Neural cell (in vitro differentiated cells): ENCODE measurements at regions not wholly inside any gene's neighbourhood (a gene's known extent, or its start where the extent isn't known, plus 50 kb on each side); places are given as distances from the start of the nearest gene placed in this dataset.

Experiments used
- H2AFZ ChIP-seq: fragments of 200-600, 300-800 bp; sonication (generic), shearing (Covaris generic); 2 replicates; pipeline ENCODE4 v1.6.0; 2014; ENCODE audit warnings: low read depth, mild to moderate bottlenecking, antibody characterized with exemption, low read length, moderate library complexity
- H3F3A ChIP-seq: fragments of 200-600 bp; shearing (Covaris generic); 2 replicates; pipeline ENCODE4 v1.6.1; 2016; ENCODE audit warnings: mild to moderate bottlenecking, moderate library complexity, mixed read lengths, antibody characterized with exemption, low read length; ENCODE audit not compliant: insufficient read depth, poor library complexity, severe bottlenecking
- H3K27ac ChIP-seq: fragments of 200-600, 300-800 bp; sonication (generic), shearing (Covaris generic); 2 replicates; pipeline ENCODE4 v1.5.1; 2014; ENCODE audit warnings: mild to moderate bottlenecking, low read length, moderate library complexity
- H3K27me3 ChIP-seq: fragments of 300-800, 200-600 bp; sonication (generic), shearing (Covaris generic); 2 replicates; pipeline ENCODE4 v1.6.0; 2014; ENCODE audit warnings: mild to moderate bottlenecking, low read depth, low read length, moderate library complexity; ENCODE audit not compliant: insufficient read depth
- H3K36me3 ChIP-seq: fragments of 300-800, 200-600 bp; sonication (generic), shearing (Covaris generic); 2 replicates; pipeline ENCODE4 v1.5.1; 2014; ENCODE audit warnings: mild to moderate bottlenecking, antibody characterized with exemption, low read length, moderate library complexity; ENCODE audit not compliant: insufficient read depth
- H3K4me2 ChIP-seq: fragments of 300-800, 200-600 bp; sonication (generic), shearing (Covaris generic); 2 replicates; pipeline ENCODE4 v1.6.0; 2014; ENCODE audit warnings: mild to moderate bottlenecking, low read length
- H3K4me3 ChIP-seq: fragments of 300-800, 200-600 bp; sonication (generic), shearing (Covaris generic); 2 replicates; pipeline ENCODE4 v1.5.1; 2014; ENCODE audit warnings: mild to moderate bottlenecking, low read length, moderate library complexity
- H3K79me2 ChIP-seq: fragments of 200-600 bp; shearing (Covaris generic); replicated peaks from 2 replicates; pipeline ENCODE4 v1.6.0; 2014; ENCODE audit warnings: mild to moderate bottlenecking, low read length, moderate library complexity; ENCODE audit not compliant: insufficient read depth
- H3K9ac ChIP-seq: fragments of 300-800, 200-600 bp; sonication (generic), shearing (Covaris generic); 2 replicates; pipeline ENCODE4 v1.6.1; 2016; ENCODE audit warnings: mild to moderate bottlenecking, low read length, mixed read lengths
- H3K9me2 ChIP-seq: fragments of 200-600 bp; shearing (Covaris generic); 2 replicates; pipeline ENCODE4 v1.6.1; 2016; ENCODE audit warnings: mild to moderate bottlenecking, low read length, mixed read lengths; ENCODE audit not compliant: insufficient read depth
- H3K9me3 ChIP-seq: fragments of 200-600, 300-800 bp; sonication (generic), shearing (Covaris generic); 2 replicates; pipeline ENCODE4 v1.6.1; 2016; ENCODE audit warnings: mild to moderate bottlenecking, mixed run types, low read length, moderate library complexity, mixed read lengths
- H4K20me1 ChIP-seq: fragments of 200-600 bp; shearing (Covaris generic); 2 replicates; pipeline ENCODE4 v1.6.1; 2016; ENCODE audit warnings: mild to moderate bottlenecking, mixed run types; ENCODE audit not compliant: insufficient read depth
- CTCF ChIP-seq: fragments of 450-650 bp; IDR thresholded peaks from 2 replicates; pipeline ENCODE4 v1.5.1; 2014; ENCODE audit warnings: antibody characterized with exemption, mild to moderate bottlenecking, moderate library complexity; ENCODE audit not compliant: poor library complexity, severe bottlenecking
- EP300 ChIP-seq: fragments of 450-650 bp; conservative IDR thresholded peaks from 2 replicates; pipeline ENCODE4 v1.6.1; 2014; ENCODE audit warnings: antibody characterized with exemption, mild to moderate bottlenecking, moderate library complexity; ENCODE audit not compliant: poor library complexity, severe bottlenecking
- EZH2 ChIP-seq: fragments of 200-600, 300-800 bp; shearing (Covaris generic), sonication (generic); IDR thresholded peaks from 2 replicates; pipeline ENCODE4 v1.6.1; 2014; ENCODE audit warnings: antibody characterized with exemption, low read length, borderline replicate concordance, mild to moderate bottlenecking; ENCODE audit not compliant: insufficient read depth, poor library complexity, severe bottlenecking
- MXI1 ChIP-seq: fragments of 450-650 bp; conservative IDR thresholded peaks from 2 replicates; pipeline ENCODE4 v1.6.1; 2014; ENCODE audit warnings: antibody characterized with exemption, mild to moderate bottlenecking; ENCODE audit not compliant: poor library complexity, severe bottlenecking
- POLR2AphosphoS5 ChIP-seq: IDR thresholded peaks from 2 replicates; pipeline ENCODE4 v1.6.1; 2012
- RAD21 ChIP-seq: fragments of 450-650 bp; conservative IDR thresholded peaks from 2 replicates; pipeline ENCODE4 v1.6.1; 2014; ENCODE audit warnings: antibody characterized with exemption, mild to moderate bottlenecking, moderate library complexity
- REST ChIP-seq: IDR thresholded peaks from 2 replicates; pipeline ENCODE4 v1.6.1; 2012; ENCODE audit warnings: borderline replicate concordance
- SMC3 ChIP-seq: fragments of 450-650 bp; conservative IDR thresholded peaks from 2 replicates; pipeline ENCODE4 v1.6.1; 2014; ENCODE audit warnings: antibody characterized with exemption, mild to moderate bottlenecking, moderate library complexity; ENCODE audit not compliant: poor library complexity
- TAF1 ChIP-seq: IDR thresholded peaks from 2 replicates; pipeline ENCODE4 v1.6.1; 2012; ENCODE audit warnings: low read depth

- Histone ChIP-seq H3K79me2 (no peaks in the 10 kb centered on the region), H3K9me3 (no peaks in the 10 kb centered on the region), H3K27me3 (no peaks in the 10 kb centered on the region)
Observed at GRCh38 chr2:120422465-120423160, 76.7 kb downstream of the INHBB start.

GRCh38 chr2:120423167-120423943 lies 77.4 kb downstream of the INHBB start:
- TF ChIP-seq EP300, result no peak
- no peak for TF ChIP-seq CTCF
- no peak for TF ChIP-seq TAF1
- no peak for TF ChIP-seq REST
- no peak for TF ChIP-seq RAD21
- TF ChIP-seq POLR2AphosphoS5, result no peak
- TF ChIP-seq MXI1, result no peak
- no peak for TF ChIP-seq SMC3
- no peak for TF ChIP-seq EZH2
- Histone ChIP-seq H4K20me1 (no peaks in the 10 kb centered on the region), H3K9ac (no peak overlapping the region), H3K79me2 (no peaks in the 10 kb centered on the region), H3K9me3 (no peaks in the 10 kb centered on the region), H3K36me3 (no peaks in the 10 kb centered on the region), H3F3A (no peaks in the 10 kb centered on the region), H2AFZ (no peak overlapping the region), H3K27me3 (no peaks in the 10 kb centered on the region), H3K9me2 (no peaks in the 10 kb centered on the region), H3K27ac (no peak overlapping the region), H3K4me2 (no peak overlapping the region), H3K4me3 (no peak overlapping the region)

More at GRCh38 chr2:120422465-120423160, 76.7 kb downstream of the INHBB start:
- H3K9me2 ChIP-seq, result no peaks in the 10 kb centered on the region
- TF ChIP-seq POLR2AphosphoS5 (no peak), CTCF (no peak)
- no peak overlapping the region for H3K4me3 ChIP-seq
- H3K27ac ChIP-seq, result no peak overlapping the region
- no peaks in the 10 kb centered on the region for H3K36me3 ChIP-seq
- no peak overlapping the region for H3K9ac ChIP-seq
- no peak overlapping the region for H3K4me2 ChIP-seq
- H4K20me1 ChIP-seq, result no peaks in the 10 kb centered on the region
- H3F3A ChIP-seq, result no peaks in the 10 kb centered on the region
- H2AFZ ChIP-seq, result no peak overlapping the region
